Fibroblast of pulmonary artery (primary cell): ENCODE measurements at regions not wholly inside any gene's neighbourhood (a gene's known extent, or its start where the extent isn't known, plus 50 kb on each side); places are given as distances from the start of the nearest gene placed in this dataset.
"Not testable (repeated sequence)": the region's sequence is repeated elsewhere in the genome, so short reads cannot be mapped to it uniquely, and the experiment has no call there.

Experiments
- DNase-seq: peaks from one replicate; pipeline ENCODE4 v3.0.0-alpha.2; 2010; ENCODE audit warnings: low read depth
- H3K4me3 ChIP-seq: replicated peaks from 2 replicates; pipeline ENCODE4 v1.5.1; 2011; ENCODE audit warnings: low read depth, mild to moderate bottlenecking, control low read depth, low read length, moderate library complexity
- TF ChIP-seq, protein P1 (sequence below): IDR thresholded peaks from 2 replicates; pipeline ENCODE4 v1.5.1; 2011; ENCODE audit warnings: mild to moderate bottlenecking, control low read depth, low read length, inconsistent platforms; ENCODE audit errors: missing control alignments

- no peak for DNase-seq
- TF ChIP-seq, protein P1, sequence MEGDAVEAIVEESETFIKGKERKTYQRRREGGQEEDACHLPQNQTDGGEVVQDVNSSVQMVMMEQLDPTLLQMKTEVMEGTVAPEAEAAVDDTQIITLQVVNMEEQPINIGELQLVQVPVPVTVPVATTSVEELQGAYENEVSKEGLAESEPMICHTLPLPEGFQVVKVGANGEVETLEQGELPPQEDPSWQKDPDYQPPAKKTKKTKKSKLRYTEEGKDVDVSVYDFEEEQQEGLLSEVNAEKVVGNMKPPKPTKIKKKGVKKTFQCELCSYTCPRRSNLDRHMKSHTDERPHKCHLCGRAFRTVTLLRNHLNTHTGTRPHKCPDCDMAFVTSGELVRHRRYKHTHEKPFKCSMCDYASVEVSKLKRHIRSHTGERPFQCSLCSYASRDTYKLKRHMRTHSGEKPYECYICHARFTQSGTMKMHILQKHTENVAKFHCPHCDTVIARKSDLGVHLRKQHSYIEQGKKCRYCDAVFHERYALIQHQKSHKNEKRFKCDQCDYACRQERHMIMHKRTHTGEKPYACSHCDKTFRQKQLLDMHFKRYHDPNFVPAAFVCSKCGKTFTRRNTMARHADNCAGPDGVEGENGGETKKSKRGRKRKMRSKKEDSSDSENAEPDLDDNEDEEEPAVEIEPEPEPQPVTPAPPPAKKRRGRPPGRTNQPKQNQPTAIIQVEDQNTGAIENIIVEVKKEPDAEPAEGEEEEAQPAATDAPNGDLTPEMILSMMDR: no peak
- no peak overlapping the region for H3K4me3 ChIP-seq
Measured at GRCh38 chr16:75947626-75948239, 221.4 kb upstream of the CPHXL start.

GRCh38 chr16:75948441-75948840 is 222.2 kb upstream of the CPHXL start:
- no peak overlapping the region for H3K4me3 ChIP-seq
- TF ChIP-seq, protein P1: no peak
- no peak for DNase-seq

DNA sequence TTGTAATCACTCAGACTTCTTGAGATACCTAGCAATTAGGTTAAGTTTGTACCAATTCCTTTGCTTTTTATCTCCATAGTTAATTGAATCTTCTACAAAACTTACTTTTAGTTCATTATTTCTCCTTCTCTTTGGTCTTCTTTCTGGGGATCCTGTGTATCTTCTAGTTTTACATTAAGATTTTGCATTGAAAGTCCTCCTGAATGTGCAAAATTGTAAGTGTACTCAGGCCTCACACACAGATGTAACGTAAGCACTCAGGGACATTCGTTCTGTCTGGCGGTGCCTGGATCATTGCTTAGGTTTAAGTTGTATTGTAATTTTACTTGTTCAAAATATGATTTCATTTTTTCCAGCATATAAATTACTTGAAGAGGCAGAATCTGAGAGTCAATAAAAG is 222.6 kb upstream of the CPHXL start:
- TF ChIP-seq, protein P1: no peak
- DNase-seq: no peak
- H3K4me3 ChIP-seq: no peak overlapping the region

DNA sequence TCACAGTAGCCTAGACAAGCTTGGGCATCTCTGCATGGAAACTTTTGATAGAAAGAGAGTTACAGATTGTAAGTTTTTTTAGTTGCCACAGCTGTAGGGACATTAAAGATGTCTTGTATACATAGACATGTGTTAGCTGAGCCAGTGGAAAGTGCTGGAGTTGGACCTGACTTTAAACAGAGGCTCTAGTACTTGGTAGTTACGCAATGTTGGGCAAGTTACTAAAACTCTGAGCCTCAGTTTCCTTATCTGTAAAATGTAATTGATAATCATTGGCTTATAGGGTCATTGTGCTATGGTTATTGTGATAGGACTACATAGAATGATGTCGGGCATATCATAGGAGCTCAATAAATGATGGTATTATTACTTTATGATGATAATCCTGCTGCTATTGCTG is 225.8 kb upstream of the CPHXL start:
- H3K4me3 ChIP-seq: no peak overlapping the region
- no peak for DNase-seq
- TF ChIP-seq, protein P1: no peak

- DNase-seq: no peak
- TF ChIP-seq, protein P1: no peak
- no peak overlapping the region for H3K4me3 ChIP-seq
Measured at GRCh38 chr16:75957870-75958269, 231.6 kb upstream of the CPHXL start.

- no peak overlapping the region for H3K4me3 ChIP-seq
- TF ChIP-seq, protein P1: no peak
- DNase-seq: no peak
Measured at GRCh38 chr16:75965504-75966374, 239.4 kb upstream of the CPHXL start.

- H3K4me3 ChIP-seq, DNase-seq: not testable (repeated sequence)
Measured at GRCh38 chr16:75969120-75969519, 242.8 kb upstream of the CPHXL start.
